ENCODE measurements at regions not wholly inside any gene's neighbourhood (a gene's known extent, or its start where the extent isn't known, plus 50 kb on each side); places are given as distances from the start of the nearest gene placed in this dataset.

GRCh38 chr3:124313621-124314020 lies 321.7 kb upstream of the ROPN1 start:
- intact Hi-C loops (cut with DNase I): no loop called here
- FAIRE-seq (no peak), DNase-seq (no peak)
- H3K9ac ChIP-seq (ENCODE audit: low read length in 3 of 3): no peak overlapping the region
- no peaks in the 10 kb centered on the region for H3K9me3 ChIP-seq (ENCODE audit: control insufficient read depth in 2 of 3, insufficient read depth in 1 of 3, low read length in 3 of 3)
- no peaks in the 10 kb centered on the region for H3K27me3 ChIP-seq (ENCODE audit: control insufficient read depth, insufficient read depth, low read length)
- H3K4me3 ChIP-seq (ENCODE audit: low read length in 3 of 3): no peak overlapping the region
- H3K4me1 ChIP-seq (ENCODE audit: control insufficient read depth in 2 of 3, insufficient read depth in 2 of 3, low read depth in 1 of 3, low read length in 3 of 3): no peaks in the 10 kb centered on the region
- no peaks in the 10 kb centered on the region for H3K36me3 ChIP-seq (ENCODE audit: control insufficient read depth in 2 of 3, insufficient read depth in 3 of 3, low read length in 3 of 3)
- TF ChIP-seq CTCF (IDR thresholded peaks at IDR 0.05; ENCODE audit: borderline replicate concordance, extremely low read depth, insufficient read depth): no peak
- no peak overlapping the region for H3K27ac ChIP-seq (ENCODE audit: low read depth in 2 of 2, low read length in 2 of 2)

GRCh38 chr3:124315215-124316033 lies 323.5 kb upstream of the ROPN1 start:
- Histone ChIP-seq H3K27me3 (ENCODE audit: control insufficient read depth, insufficient read depth, low read length) (no peaks in the 10 kb centered on the region), H3K4me1 (ENCODE audit: control insufficient read depth in 2 of 3, insufficient read depth in 2 of 3, low read depth in 1 of 3, low read length in 3 of 3) (no peaks in the 10 kb centered on the region), H3K4me3 (ENCODE audit: low read length in 3 of 3) (no peak overlapping the region), H3K27ac (ENCODE audit: low read depth in 2 of 2, low read length in 2 of 2) (no peak overlapping the region), H3K9ac (ENCODE audit: low read length in 3 of 3) (no peak overlapping the region), H3K9me3 (ENCODE audit: control insufficient read depth in 2 of 3, insufficient read depth in 1 of 3, low read length in 3 of 3) (no peaks in the 10 kb centered on the region), H3K36me3 (ENCODE audit: control insufficient read depth in 2 of 3, insufficient read depth in 3 of 3, low read length in 3 of 3) (no peaks in the 10 kb centered on the region)
- intact Hi-C loops (cut with DNase I): no loop called here
- TF ChIP-seq CTCF (IDR thresholded peaks at IDR 0.05; ENCODE audit: borderline replicate concordance, extremely low read depth, insufficient read depth): no peak
- DNase-seq: no peak
- no peak for FAIRE-seq

- H3K27ac ChIP-seq (ENCODE audit: low read depth in 2 of 2, low read length in 2 of 2): no peak overlapping the region
- TF ChIP-seq CTCF (IDR thresholded peaks at IDR 0.05; ENCODE audit: borderline replicate concordance, extremely low read depth, insufficient read depth): no peak
- FAIRE-seq: no peak
Measured at GRCh38 chr3:124316034-124316287, 324.0 kb upstream of the ROPN1 start.

GRCh38 chr3:124318014-124318413 lies 326.1 kb upstream of the ROPN1 start:
- DNase-seq (no peak), FAIRE-seq (no peak)
- H3K4me1 ChIP-seq (ENCODE audit: control insufficient read depth in 2 of 3, insufficient read depth in 2 of 3, low read depth in 1 of 3, low read length in 3 of 3): no peaks in the 10 kb centered on the region
- H3K4me3 ChIP-seq (ENCODE audit: low read length in 3 of 3): no peak overlapping the region
- intact Hi-C loops (cut with DNase I): no loop called here
- H3K27ac ChIP-seq (ENCODE audit: low read depth in 2 of 2, low read length in 2 of 2): no peak overlapping the region
- no peak overlapping the region for H3K9ac ChIP-seq (ENCODE audit: low read length in 3 of 3)
- no peaks in the 10 kb centered on the region for H3K9me3 ChIP-seq (ENCODE audit: control insufficient read depth in 2 of 3, insufficient read depth in 1 of 3, low read length in 3 of 3)
- H3K36me3 ChIP-seq (ENCODE audit: control insufficient read depth in 2 of 3, insufficient read depth in 3 of 3, low read length in 3 of 3): no peaks in the 10 kb centered on the region
- H3K27me3 ChIP-seq (ENCODE audit: control insufficient read depth, insufficient read depth, low read length): no peaks in the 10 kb centered on the region
- TF ChIP-seq CTCF (IDR thresholded peaks at IDR 0.05; ENCODE audit: borderline replicate concordance, extremely low read depth, insufficient read depth): no peak

More at GRCh38 chr3:124316034-124316287, 324.0 kb upstream of the ROPN1 start:
- no peak overlapping the region for H3K4me3 ChIP-seq (ENCODE audit: low read length in 3 of 3)
- no peak overlapping the region for H3K9ac ChIP-seq (ENCODE audit: low read length in 3 of 3)
- no peaks in the 10 kb centered on the region for H3K4me1 ChIP-seq (ENCODE audit: control insufficient read depth in 2 of 3, insufficient read depth in 2 of 3, low read depth in 1 of 3, low read length in 3 of 3)
- no peak for DNase-seq
- no peaks in the 10 kb centered on the region for H3K9me3 ChIP-seq (ENCODE audit: control insufficient read depth in 2 of 3, insufficient read depth in 1 of 3, low read length in 3 of 3)
- H3K36me3 ChIP-seq (ENCODE audit: control insufficient read depth in 2 of 3, insufficient read depth in 3 of 3, low read length in 3 of 3): no peaks in the 10 kb centered on the region
- no peaks in the 10 kb centered on the region for H3K27me3 ChIP-seq (ENCODE audit: control insufficient read depth, insufficient read depth, low read length)
- intact Hi-C loops (cut with DNase I): no loop called here
